ENCODE measurements at regions not wholly inside any gene's neighbourhood (a gene's known extent, or its start where the extent isn't known, plus 50 kb on each side); places are given as distances from the start of the nearest gene placed in this dataset.

DNA sequence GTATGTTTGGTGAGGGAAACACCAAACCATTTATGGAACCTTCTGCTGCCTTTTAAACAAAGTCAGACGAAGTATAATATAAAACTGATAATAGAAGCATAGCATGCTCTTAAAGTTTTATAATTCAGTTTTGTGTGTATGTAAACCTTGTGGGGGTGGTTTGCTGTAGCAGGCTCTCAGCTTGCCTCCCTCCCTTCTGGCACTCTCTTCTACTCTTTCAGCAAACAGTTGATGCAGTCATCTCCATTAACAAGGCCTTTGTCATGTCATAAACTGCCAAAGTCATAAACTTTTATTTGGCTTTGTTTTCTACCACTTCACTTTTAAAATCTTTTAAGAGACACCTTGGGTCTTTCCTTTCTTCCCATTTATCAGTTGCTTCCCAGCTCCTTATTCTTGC, 448.2 kb upstream of the SETBP1 start:
- H3K27ac ChIP-seq (replicated peaks in 1 of 4) = no peak overlapping the region
- no peak for DNase-seq (ENCODE audit: extremely low spot score)
- no peaks in the 10 kb centered on the region for H3K36me3 ChIP-seq
- H3K9me3 ChIP-seq = no peaks in the 10 kb centered on the region
- intact Hi-C loops (cut with DNase I) = no loop called here
- 48% methylated on average over 1 of the region's 1 CpG for WGBS
- TF ChIP-seq POLR2A (IDR thresholded peaks at IDR 0.05; ENCODE audit: low read depth) = no peak
- no peak for TF ChIP-seq EP300 (IDR thresholded peaks at IDR 0.05)
- no peak for TF ChIP-seq POLR2AphosphoS5 (IDR thresholded peaks at IDR 0.05)
- TF ChIP-seq, protein P1, sequence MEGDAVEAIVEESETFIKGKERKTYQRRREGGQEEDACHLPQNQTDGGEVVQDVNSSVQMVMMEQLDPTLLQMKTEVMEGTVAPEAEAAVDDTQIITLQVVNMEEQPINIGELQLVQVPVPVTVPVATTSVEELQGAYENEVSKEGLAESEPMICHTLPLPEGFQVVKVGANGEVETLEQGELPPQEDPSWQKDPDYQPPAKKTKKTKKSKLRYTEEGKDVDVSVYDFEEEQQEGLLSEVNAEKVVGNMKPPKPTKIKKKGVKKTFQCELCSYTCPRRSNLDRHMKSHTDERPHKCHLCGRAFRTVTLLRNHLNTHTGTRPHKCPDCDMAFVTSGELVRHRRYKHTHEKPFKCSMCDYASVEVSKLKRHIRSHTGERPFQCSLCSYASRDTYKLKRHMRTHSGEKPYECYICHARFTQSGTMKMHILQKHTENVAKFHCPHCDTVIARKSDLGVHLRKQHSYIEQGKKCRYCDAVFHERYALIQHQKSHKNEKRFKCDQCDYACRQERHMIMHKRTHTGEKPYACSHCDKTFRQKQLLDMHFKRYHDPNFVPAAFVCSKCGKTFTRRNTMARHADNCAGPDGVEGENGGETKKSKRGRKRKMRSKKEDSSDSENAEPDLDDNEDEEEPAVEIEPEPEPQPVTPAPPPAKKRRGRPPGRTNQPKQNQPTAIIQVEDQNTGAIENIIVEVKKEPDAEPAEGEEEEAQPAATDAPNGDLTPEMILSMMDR (IDR thresholded peaks at IDR 0.05) = no peak
- H3K27me3 ChIP-seq = no peaks in the 10 kb centered on the region
- peaks cover 4 to 22% (median 20%) of the 10 kb centered on the region in 4 donors for H3K4me1 ChIP-seq
- no peak overlapping the region for H3K4me3 ChIP-seq

DNA sequence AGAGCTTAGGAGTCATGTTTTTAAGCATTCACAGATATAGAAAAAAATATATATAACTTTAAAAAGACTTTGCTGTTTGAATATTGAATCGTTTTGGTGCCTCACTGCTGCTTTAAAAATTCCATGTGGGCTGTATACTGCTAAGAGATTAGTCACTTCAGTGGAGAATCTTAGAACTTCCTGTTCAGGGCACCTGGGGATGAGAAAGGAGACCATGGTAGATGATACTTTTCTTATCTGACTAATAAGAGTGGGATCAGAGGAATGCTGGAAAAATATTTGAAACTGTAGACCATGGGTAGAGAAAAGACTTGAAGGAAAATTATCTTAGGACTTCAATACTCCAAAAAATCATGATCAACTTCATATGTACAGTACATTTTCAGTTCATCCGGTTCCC, 442.2 kb upstream of the SETBP1 start:
- intact Hi-C loops (cut with DNase I) = no loop called here
- 67% methylated on average over 2 of the region's 2 CpGs for WGBS

DNA sequence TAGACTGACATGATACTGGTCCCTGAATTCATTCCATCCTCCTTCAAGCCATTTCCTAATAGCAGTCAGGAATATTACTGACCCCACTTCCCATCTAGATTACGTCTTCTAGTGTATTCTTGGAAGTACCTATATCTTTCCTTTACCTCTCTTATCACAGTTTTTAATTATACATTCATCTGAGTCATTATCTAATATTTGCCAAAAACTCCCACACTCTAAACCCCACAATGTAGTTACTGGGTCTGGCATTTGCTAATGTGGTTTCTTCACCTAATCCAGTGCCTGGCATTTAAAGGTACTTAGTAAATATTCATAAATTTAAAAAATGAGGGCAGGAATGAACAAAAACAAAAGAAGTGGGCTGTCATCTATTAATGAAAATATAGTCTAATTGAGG, 441.8 kb upstream of the SETBP1 start:
- intact Hi-C loops (cut with DNase I) = no loop called here
- TF ChIP-seq EP300 (IDR thresholded peaks at IDR 0.05) (no peak), POLR2A (IDR thresholded peaks at IDR 0.05; ENCODE audit: low read depth) (no peak), POLR2AphosphoS5 (IDR thresholded peaks at IDR 0.05) (no peak)
- TF ChIP-seq, protein P1 (IDR thresholded peaks at IDR 0.05) = no peak
- no peaks in the 10 kb centered on the region for H3K27me3 ChIP-seq
- 97% methylated on average over 1 of the region's 1 CpG for WGBS
- no peak overlapping the region for H3K4me3 ChIP-seq
- no peak overlapping the region for H3K27ac ChIP-seq (replicated peaks in 1 of 4)
- no peak for DNase-seq (ENCODE audit: extremely low spot score)
- no peaks in the 10 kb centered on the region for H3K9me3 ChIP-seq
- no peaks in the 10 kb centered on the region for H3K36me3 ChIP-seq
- H3K4me1 ChIP-seq = no peaks in the 10 kb centered on the region

More for the DNA sequence above, 442.2 kb upstream of the SETBP1 start:
- TF ChIP-seq, protein P1 (IDR thresholded peaks at IDR 0.05) = no peak
- no peak for TF ChIP-seq POLR2AphosphoS5 (IDR thresholded peaks at IDR 0.05)
- Histone ChIP-seq H3K36me3 (no peaks in the 10 kb centered on the region), H3K4me3 (no peak overlapping the region), H3K4me1 (no peaks in the 10 kb centered on the region), H3K27ac (replicated peaks in 1 of 4) (no peak overlapping the region), H3K27me3 (no peaks in the 10 kb centered on the region), H3K9me3 (no peaks in the 10 kb centered on the region)
- no peak for DNase-seq (ENCODE audit: extremely low spot score)

DNA sequence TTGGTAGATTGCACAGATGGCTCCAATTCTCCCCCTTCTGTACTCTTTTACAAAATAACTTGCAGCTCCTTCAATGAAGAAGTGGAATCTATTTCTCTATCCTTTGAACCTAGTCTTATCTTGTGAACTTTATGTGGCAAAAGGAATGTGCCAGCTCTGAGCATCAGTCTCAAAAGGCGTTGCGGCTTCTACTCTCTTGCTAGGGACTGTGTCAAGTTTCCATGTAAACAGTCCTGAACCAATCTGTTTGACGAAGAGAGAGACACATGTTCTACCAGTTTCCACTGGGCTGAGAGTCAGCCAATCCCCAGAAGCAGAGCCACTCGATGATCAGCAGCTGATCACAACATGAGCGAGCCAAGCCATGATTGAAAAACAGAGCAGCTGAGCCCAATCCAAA, 439.7 kb upstream of the SETBP1 start:
- 85% methylated on average over 5 of the region's 5 CpGs for WGBS
- H3K9me3 ChIP-seq = no peaks in the 10 kb centered on the region
- H3K4me1 ChIP-seq = peaks cover 0 to 6% (median 0%) of the 10 kb centered on the region in 4 donors
- H3K36me3 ChIP-seq = no peaks in the 10 kb centered on the region
- DNase-seq (ENCODE audit: extremely low spot score) = no peak
- no peaks in the 10 kb centered on the region for H3K27me3 ChIP-seq
- no peak overlapping the region for H3K4me3 ChIP-seq
- TF ChIP-seq POLR2A (IDR thresholded peaks at IDR 0.05; ENCODE audit: low read depth) (no peak), EP300 (IDR thresholded peaks at IDR 0.05) (no peak), POLR2AphosphoS5 (IDR thresholded peaks at IDR 0.05) (no peak)
- TF ChIP-seq, protein P1 (IDR thresholded peaks at IDR 0.05) = no peak
- intact Hi-C loops (cut with DNase I) = no loop called here
- no peak overlapping the region for H3K27ac ChIP-seq (replicated peaks in 1 of 4)

DNA sequence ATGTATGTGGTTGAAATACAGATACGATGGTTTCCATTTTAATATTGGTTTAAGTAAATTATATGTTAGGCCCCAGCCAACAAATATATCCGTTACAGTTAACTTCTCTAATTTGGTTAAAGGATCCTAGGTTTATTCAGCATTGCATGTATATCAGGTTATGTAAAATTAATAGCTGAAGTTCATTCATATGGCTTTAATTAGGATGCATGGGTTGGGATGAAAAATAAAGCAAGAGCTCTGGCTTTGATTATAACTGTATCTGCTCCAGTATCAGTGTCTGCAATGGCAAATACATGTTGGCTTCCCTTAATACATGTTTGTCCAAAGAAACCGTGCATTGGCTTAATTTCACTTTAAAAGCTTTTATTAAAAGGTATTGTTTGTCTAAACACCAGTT, 435.7 kb upstream of the SETBP1 start:
- Histone ChIP-seq H3K4me1 (peaks cover 0 to 6% (median 0%) of the 10 kb centered on the region in 4 donors), H3K9me3 (no peaks in the 10 kb centered on the region), H3K27me3 (no peaks in the 10 kb centered on the region), H3K27ac (replicated peaks in 1 of 4) (no peak overlapping the region), H3K4me3 (no peak overlapping the region), H3K36me3 (no peaks in the 10 kb centered on the region)
- no peak for DNase-seq (ENCODE audit: extremely low spot score)
- WGBS = 59% methylated on average over 3 of the region's 3 CpGs
- intact Hi-C loops (cut with DNase I) = no loop called here
- TF ChIP-seq POLR2A (IDR thresholded peaks at IDR 0.05; ENCODE audit: low read depth) (no peak), POLR2AphosphoS5 (IDR thresholded peaks at IDR 0.05) (no peak), EP300 (IDR thresholded peaks at IDR 0.05) (no peak)
- TF ChIP-seq, protein P1 (IDR thresholded peaks at IDR 0.05) = no peak
